ENCODE measurements at regions not wholly inside any gene's neighbourhood (a gene's known extent, or its start where the extent isn't known, plus 50 kb on each side); places are given as distances from the start of the nearest gene placed in this dataset.

- TF ChIP-seq CTCF (IDR thresholded peaks at IDR 0.05; ENCODE audit: insufficient read depth, low read length, missing control alignments) = no peak
- no peak for DNase-seq (ENCODE audit: low read depth, low spot score)
- H3K4me3 ChIP-seq (ENCODE audit: low read depth, low read length) = no peak overlapping the region
- ChIA-PET POLR2A (no interaction called here), CTCF (no interaction called here)
Observed at GRCh38 chr3:147216143-147216673, 190.1 kb downstream of the ZIC4 start.

- CTCF ChIA-PET = no interaction called here
- no peak overlapping the region for H3K4me3 ChIP-seq (ENCODE audit: low read depth, low read length)
- DNase-seq (ENCODE audit: low read depth, low spot score) = no peak
- no peak for TF ChIP-seq CTCF (IDR thresholded peaks at IDR 0.05; ENCODE audit: insufficient read depth, low read length, missing control alignments)
- POLR2A ChIA-PET = no interaction called here
Observed at GRCh38 chr3:147215660-147216059, 190.7 kb downstream of the ZIC4 start.

- no peak for TF ChIP-seq CTCF (IDR thresholded peaks at IDR 0.05; ENCODE audit: insufficient read depth, low read length, missing control alignments)
- ChIA-PET POLR2A (no interaction called here), CTCF (no interaction called here)
- no peak overlapping the region for H3K4me3 ChIP-seq (ENCODE audit: low read depth, low read length)
- DNase-seq (ENCODE audit: low read depth, low spot score) = no peak
Observed at GRCh38 chr3:147213633-147214032, 192.7 kb downstream of the ZIC4 start.

- CTCF ChIA-PET = interaction anchor here (1.4 to 1.6 kb wide), 2 partner anchors 18 to 20 kb away, joined by 3 read pairs; no protein-coding TSS in a partner anchor
- no peak for DNase-seq (ENCODE audit: low read depth, low spot score)
Observed at GRCh38 chr3:147210676-147211075, 195.7 kb downstream of the ZIC4 start.

GRCh38 chr3:147201086-147201485, 205.3 kb downstream of the ZIC4 start:
- ChIA-PET POLR2A (no interaction called here), CTCF (interaction anchor here (1.2 to 1.5 kb wide), 2 partner anchors 10 to 27 kb away, joined by 4 to 5 read pairs; no protein-coding TSS in a partner anchor)
- no peak for DNase-seq (ENCODE audit: low read depth, low spot score)
- no peak for TF ChIP-seq CTCF (IDR thresholded peaks at IDR 0.05; ENCODE audit: insufficient read depth, low read length, missing control alignments)
- H3K4me3 ChIP-seq (ENCODE audit: low read depth, low read length) = no peak overlapping the region

More at GRCh38 chr3:147210676-147211075, 195.7 kb downstream of the ZIC4 start:
- POLR2A ChIA-PET = no interaction called here
- no peak for TF ChIP-seq CTCF (IDR thresholded peaks at IDR 0.05; ENCODE audit: insufficient read depth, low read length, missing control alignments)
- no peak overlapping the region for H3K4me3 ChIP-seq (ENCODE audit: low read depth, low read length)

- POLR2A ChIA-PET = no interaction called here
- TF ChIP-seq CTCF (IDR thresholded peaks at IDR 0.05; ENCODE audit: insufficient read depth, low read length, missing control alignments) = no peak
- no peak overlapping the region for H3K4me3 ChIP-seq (ENCODE audit: low read depth, low read length)
- DNase-seq (ENCODE audit: low read depth, low spot score) = peak; percentile 38
- CTCF ChIA-PET = interaction anchor here (1.2 to 1.5 kb wide), 3 partner anchors 10 to 382 kb away, joined by 4 to 5 read pairs (median 4); no protein-coding TSS in a partner anchor
Observed at GRCh38 chr3:147200545-147200944, 205.8 kb downstream of the ZIC4 start.

All from AG04449 (cell line).